ENCODE measurements at regions not wholly inside any gene's neighbourhood (a gene's known extent, or its start where the extent isn't known, plus 50 kb on each side); places are given as distances from the start of the nearest gene placed in this dataset.
"Not testable (repeated sequence)": the region's sequence is repeated elsewhere in the genome, so short reads cannot be mapped to it uniquely, and the experiment has no call there.

- not testable (repeated sequence) for FAIRE-seq
These were observed 1265.9 kb upstream of the PCDH10 start for GRCh38 chr4:131883181-131883580.

- FAIRE-seq: peak; percentile 84
These were observed 1223.4 kb upstream of the PCDH10 start for GRCh38 chr4:131925662-131926061.

- FAIRE-seq: not testable (repeated sequence)
These were observed 1181.4 kb upstream of the PCDH10 start for GRCh38 chr4:131967646-131968045.

GRCh38 chr4:131974730-131975129 is 1174.4 kb upstream of the PCDH10 start:
- no peak for FAIRE-seq

GRCh38 chr4:131975276-131976132 is 1173.6 kb upstream of the PCDH10 start:
- FAIRE-seq: not testable (repeated sequence)

GRCh38 chr4:131976133-131977002 is 1172.7 kb upstream of the PCDH10 start:
- not testable (repeated sequence) for FAIRE-seq

GRCh38 chr4:131978120-131978519 is 1171.0 kb upstream of the PCDH10 start:
- FAIRE-seq: no peak

- no peak for FAIRE-seq
These were observed 1159.5 kb upstream of the PCDH10 start for GRCh38 chr4:131989576-131989975.

GRCh38 chr4:132001542-132001941 is 1147.6 kb upstream of the PCDH10 start:
- FAIRE-seq: no peak

- no peak for FAIRE-seq
These were observed 1145.5 kb upstream of the PCDH10 start for GRCh38 chr4:132003593-132003992.

- FAIRE-seq: no peak
These were observed 1133.8 kb upstream of the PCDH10 start for GRCh38 chr4:132015321-132015720.

GRCh38 chr4:132016703-132017350 is 1132.3 kb upstream of the PCDH10 start:
- peak; percentile 21 for FAIRE-seq

- FAIRE-seq: no peak
These were observed 1122.9 kb upstream of the PCDH10 start for GRCh38 chr4:132026166-132026565.

- FAIRE-seq: no peak
These were observed 1122.3 kb upstream of the PCDH10 start for GRCh38 chr4:132026816-132027215.

- no peak for FAIRE-seq
These were observed 1092.6 kb upstream of the PCDH10 start for GRCh38 chr4:132056496-132056895.

- no peak for FAIRE-seq
These were observed 1089.9 kb upstream of the PCDH10 start for GRCh38 chr4:132059227-132059626.

GRCh38 chr4:132062611-132063239 is 1086.4 kb upstream of the PCDH10 start:
- no peak for FAIRE-seq

GRCh38 chr4:132063829-132064228 is 1085.3 kb upstream of the PCDH10 start:
- no peak for FAIRE-seq

- FAIRE-seq: no peak
These were observed 1083.1 kb upstream of the PCDH10 start for GRCh38 chr4:132065940-132066495.

- no peak for FAIRE-seq
These were observed 1077.3 kb upstream of the PCDH10 start for GRCh38 chr4:132071815-132072214.

GRCh38 chr4:132076829-132077228 is 1072.3 kb upstream of the PCDH10 start:
- FAIRE-seq: no peak

GRCh38 chr4:132085105-132085504 is 1064.0 kb upstream of the PCDH10 start:
- no peak for FAIRE-seq

Measured in colon (tissue), 2 donors.